ENCODE measurements at regions not wholly inside any gene's neighbourhood (a gene's known extent, or its start where the extent isn't known, plus 50 kb on each side); places are given as distances from the start of the nearest gene placed in this dataset.

DNA sequence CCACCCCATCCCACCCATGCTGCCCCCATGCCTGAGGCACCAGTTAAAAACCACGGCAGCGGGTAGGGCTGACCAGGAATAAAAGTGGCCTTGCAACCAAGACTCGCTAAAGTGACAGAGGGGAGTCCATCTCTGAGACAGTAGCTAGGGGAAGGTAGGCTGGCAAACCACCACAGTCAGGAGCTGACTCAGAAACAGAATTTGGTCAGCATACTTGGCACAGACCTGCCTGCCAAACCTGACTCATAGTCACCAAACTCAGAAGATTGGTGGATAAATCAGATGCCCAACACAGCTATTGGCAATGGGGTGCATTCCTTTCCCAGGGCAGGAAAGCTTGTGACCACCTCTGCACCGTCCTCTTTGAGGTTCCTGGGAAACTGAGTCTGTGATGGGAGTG, 193.8 kb downstream of the BCOR start:
- TF ChIP-seq, protein P1, sequence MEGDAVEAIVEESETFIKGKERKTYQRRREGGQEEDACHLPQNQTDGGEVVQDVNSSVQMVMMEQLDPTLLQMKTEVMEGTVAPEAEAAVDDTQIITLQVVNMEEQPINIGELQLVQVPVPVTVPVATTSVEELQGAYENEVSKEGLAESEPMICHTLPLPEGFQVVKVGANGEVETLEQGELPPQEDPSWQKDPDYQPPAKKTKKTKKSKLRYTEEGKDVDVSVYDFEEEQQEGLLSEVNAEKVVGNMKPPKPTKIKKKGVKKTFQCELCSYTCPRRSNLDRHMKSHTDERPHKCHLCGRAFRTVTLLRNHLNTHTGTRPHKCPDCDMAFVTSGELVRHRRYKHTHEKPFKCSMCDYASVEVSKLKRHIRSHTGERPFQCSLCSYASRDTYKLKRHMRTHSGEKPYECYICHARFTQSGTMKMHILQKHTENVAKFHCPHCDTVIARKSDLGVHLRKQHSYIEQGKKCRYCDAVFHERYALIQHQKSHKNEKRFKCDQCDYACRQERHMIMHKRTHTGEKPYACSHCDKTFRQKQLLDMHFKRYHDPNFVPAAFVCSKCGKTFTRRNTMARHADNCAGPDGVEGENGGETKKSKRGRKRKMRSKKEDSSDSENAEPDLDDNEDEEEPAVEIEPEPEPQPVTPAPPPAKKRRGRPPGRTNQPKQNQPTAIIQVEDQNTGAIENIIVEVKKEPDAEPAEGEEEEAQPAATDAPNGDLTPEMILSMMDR (IDR thresholded peaks at IDR 0.05) = no peak
- TF ChIP-seq POLR2A (IDR thresholded peaks at IDR 0.05) (no peak), EP300 (IDR thresholded peaks at IDR 0.05) (no peak)

Measured in ovary (tissue), 3 donors.